ENCODE measurements at regions not wholly inside any gene's neighbourhood (a gene's known extent, or its start where the extent isn't known, plus 50 kb on each side); places are given as distances from the start of the nearest gene placed in this dataset.
A peak's percentile ranks its signal among the peaks of the same experiment; 100 is the strongest.

DNA sequence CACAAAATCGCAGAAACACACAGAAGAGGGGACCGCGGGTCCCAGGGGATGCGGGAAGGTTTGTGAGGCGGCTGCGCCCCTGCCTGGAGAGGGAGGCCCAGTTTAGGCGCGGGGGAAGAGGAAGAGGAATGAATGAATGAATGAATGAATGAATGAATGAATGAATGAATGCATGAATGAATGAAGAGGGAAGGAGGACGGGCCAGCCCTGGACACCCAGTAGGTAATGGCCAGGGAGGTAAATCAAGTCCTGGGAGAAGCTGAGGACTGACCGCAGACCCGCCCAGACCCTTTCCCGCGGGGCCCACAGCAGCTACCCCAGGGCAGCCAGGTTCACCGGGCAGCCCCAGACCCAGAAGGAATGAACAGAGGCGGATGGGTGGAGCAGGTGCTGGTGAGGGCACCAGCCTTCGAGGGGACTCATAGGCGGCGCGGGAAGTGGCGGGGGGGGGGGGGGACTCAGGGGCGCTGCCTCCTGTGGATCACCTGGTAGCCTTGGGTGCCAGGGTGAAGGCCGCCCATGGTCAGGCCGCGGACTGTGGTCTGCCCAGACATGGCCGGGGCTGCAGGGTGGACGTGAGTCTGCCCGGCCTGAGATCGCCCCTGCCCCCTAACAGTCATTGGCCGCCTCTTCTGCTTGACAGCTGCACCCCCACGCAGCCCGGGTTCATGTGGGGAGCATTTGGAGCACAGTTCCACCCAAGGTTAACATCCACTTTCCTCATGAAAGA, 192.0 kb upstream of the PDE10A start:
- in situ Hi-C loops (cut with MboI; ENCODE audit: low pct_unique_long_range_greater_than_20kb, low sequenced_read_pairs, unreplicated experiment), result loop anchor here (10.0 kb wide), 1 partner anchor 420 kb away; no protein-coding TSS in a partner anchor
- TF ChIP-seq, protein P1, sequence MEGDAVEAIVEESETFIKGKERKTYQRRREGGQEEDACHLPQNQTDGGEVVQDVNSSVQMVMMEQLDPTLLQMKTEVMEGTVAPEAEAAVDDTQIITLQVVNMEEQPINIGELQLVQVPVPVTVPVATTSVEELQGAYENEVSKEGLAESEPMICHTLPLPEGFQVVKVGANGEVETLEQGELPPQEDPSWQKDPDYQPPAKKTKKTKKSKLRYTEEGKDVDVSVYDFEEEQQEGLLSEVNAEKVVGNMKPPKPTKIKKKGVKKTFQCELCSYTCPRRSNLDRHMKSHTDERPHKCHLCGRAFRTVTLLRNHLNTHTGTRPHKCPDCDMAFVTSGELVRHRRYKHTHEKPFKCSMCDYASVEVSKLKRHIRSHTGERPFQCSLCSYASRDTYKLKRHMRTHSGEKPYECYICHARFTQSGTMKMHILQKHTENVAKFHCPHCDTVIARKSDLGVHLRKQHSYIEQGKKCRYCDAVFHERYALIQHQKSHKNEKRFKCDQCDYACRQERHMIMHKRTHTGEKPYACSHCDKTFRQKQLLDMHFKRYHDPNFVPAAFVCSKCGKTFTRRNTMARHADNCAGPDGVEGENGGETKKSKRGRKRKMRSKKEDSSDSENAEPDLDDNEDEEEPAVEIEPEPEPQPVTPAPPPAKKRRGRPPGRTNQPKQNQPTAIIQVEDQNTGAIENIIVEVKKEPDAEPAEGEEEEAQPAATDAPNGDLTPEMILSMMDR (IDR thresholded peaks at IDR 0.05; ENCODE audit: extremely low read depth, insufficient read depth, missing control alignments), result no peak
- no peak for DNase-seq (ENCODE audit: low spot score)

DNA sequence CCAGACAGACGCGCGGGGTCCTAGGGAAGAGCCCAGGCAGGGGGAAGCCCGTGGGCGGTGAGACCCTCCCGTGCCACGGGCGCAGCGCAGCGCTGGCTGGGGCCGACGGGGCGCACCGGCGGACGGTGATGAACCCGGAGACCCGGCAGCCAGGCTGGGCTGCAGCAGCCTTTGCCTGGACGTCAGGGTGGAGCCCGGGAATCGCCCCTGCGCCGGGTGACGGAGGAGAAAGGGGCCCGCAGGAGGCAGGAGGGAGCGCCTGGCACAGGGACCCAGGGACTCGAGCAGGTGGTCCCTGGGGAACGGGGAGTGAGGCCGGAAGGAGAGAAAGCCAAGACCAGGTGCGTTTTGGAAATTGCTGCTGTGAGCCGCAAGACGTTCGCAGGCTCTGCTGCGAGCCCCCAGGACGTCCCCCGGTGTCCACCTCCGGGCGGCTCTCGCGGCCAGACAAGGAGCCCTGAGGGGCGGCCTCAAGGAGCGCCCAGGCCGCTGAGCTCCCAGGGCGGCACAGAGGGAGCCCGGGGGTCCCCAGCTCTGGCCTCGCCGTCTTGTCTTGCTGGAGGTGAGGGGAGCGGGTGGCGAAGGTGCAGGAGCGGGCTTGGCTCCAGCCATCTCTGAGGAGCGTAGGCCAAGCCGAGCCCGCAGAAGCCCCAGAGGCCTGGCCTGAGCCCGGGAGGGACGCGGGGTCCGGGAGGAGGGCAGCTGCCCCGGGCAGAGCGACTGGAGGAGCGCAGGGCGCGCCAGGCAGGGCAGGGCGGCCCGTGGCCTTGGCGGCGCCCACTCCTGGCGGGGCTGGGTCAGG, 191.2 kb upstream of the PDE10A start:
- in situ Hi-C loops (cut with MboI; ENCODE audit: low pct_unique_long_range_greater_than_20kb, low sequenced_read_pairs, unreplicated experiment), result loop anchor here (10.0 kb wide), 1 partner anchor 419 kb away; no protein-coding TSS in a partner anchor
- TF ChIP-seq, protein P1 (IDR thresholded peaks at IDR 0.05; ENCODE audit: extremely low read depth, insufficient read depth, missing control alignments), result no peak
- no peak for DNase-seq (ENCODE audit: low spot score)

DNA sequence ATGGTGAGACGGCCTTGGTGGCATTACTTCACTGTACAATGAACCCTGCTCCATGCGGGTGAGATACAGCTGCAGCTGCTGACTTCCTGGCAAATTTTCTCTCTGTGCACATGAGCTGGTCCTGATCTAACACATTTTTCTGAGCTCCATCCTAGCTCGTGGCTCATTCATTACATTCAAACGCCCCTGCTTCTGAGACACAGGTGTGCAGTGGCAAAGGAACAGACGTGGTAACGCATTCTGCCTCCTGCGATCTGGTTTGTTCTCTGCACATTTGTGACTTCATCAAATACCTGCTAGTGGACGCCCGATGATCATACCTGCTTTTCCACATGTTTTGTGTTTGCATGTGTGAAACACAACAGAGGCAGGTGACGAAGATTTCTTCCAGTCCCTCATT, 189.6 kb upstream of the PDE10A start:
- no peak for DNase-seq (ENCODE audit: low spot score)
- TF ChIP-seq, protein P1 (IDR thresholded peaks at IDR 0.05; ENCODE audit: extremely low read depth, insufficient read depth, missing control alignments), result no peak
- in situ Hi-C loops (cut with MboI; ENCODE audit: low pct_unique_long_range_greater_than_20kb, low sequenced_read_pairs, unreplicated experiment), result loop anchor here (10.0 kb wide), 1 partner anchor 418 kb away; no protein-coding TSS in a partner anchor

DNA sequence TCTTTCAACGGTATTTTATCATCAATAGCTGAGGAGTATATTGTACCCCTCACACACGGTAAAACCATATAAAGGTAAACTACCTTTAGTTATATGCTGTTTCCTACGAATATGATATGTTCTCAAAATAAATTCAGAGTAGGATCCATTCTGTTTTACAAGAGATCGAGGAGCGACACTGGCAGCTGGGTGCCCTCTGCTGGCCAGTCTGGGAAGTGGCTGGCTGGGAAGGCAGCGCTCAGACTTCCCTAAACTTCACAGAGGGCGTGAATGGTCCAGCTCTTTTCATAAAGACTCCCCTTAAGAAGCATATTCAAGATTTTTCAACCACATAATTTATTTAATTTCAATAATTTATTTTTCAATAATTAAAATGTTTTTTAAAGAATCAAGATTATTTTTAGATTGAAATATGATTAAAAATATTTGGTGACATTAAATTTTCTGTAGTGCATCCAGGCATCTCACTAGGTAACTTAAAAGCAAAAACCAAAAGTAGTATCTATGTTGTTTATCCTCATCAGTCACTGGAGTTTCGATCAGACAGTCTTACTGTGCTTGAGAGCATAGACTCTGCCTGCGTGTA, 187.5 kb upstream of the PDE10A start:
- peak; percentile 83 for DNase-seq (ENCODE audit: low spot score)
- in situ Hi-C loops (cut with MboI; ENCODE audit: low pct_unique_long_range_greater_than_20kb, low sequenced_read_pairs, unreplicated experiment), result loop anchor here (10.0 kb wide), 1 partner anchor 416 kb away; no protein-coding TSS in a partner anchor
- TF ChIP-seq, protein P1 (IDR thresholded peaks at IDR 0.05; ENCODE audit: extremely low read depth, insufficient read depth, missing control alignments), result peak; percentile 97

DNA sequence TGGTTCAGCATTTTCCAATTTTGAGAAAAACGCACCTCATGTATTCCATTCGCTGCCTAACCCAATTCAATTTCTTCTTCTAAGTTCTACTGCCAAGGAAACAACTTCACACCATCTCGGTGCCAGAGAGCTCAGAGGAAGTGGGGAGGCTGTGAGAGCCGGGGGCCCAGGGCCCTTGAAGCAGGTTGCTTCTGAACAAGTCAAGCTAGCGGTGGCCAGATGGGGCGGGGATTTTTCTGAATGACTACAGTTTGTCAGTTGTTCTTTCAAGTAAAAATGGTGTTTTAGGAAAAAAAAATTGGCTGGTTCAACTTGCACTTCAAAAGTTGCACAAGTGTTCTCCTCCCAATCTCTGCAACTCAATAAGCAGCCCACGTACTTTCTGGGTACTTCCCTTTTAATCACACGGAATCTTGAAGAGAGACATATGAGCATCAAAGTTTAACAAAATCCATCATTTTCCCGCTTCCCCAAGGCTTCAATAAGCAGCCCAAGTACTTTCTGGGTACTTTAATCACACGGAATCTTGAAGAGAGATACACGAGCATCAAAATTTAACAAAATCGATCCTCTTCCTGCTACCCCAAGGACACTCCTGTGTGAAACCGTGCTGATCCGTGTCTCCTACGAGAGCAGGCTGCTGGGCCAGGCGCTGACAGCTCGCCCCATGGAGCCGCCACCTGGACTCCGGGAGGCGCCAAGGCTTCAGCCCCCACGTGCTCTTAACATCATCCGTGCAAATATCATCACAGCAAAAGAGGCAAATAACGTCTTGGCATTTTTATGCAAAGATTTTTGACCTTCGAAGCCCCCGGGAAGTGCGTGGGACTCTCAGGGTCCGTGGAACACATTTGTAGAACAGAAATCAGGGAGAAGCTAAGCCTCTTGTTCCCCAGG, 186.7 kb upstream of the PDE10A start:
- TF ChIP-seq, protein P1 (IDR thresholded peaks at IDR 0.05; ENCODE audit: extremely low read depth, insufficient read depth, missing control alignments), result no peak
- in situ Hi-C loops (cut with MboI; ENCODE audit: low pct_unique_long_range_greater_than_20kb, low sequenced_read_pairs, unreplicated experiment), result loop anchor here (10.0 kb wide), 1 partner anchor 415 kb away; no protein-coding TSS in a partner anchor
- no peak for DNase-seq (ENCODE audit: low spot score)

All from GM13977 (cell line).